GM12878 (cell line): ENCODE measurements at regions not wholly inside any gene's neighbourhood (a gene's known extent, or its start where the extent isn't known, plus 50 kb on each side); places are given as distances from the start of the nearest gene placed in this dataset.

ENCODE experiments used
- ATAC-seq: fragments of 200-7000 bp; cut with Tn5 transposase; 3 replicates; pipeline ENCODE4 v1.9.1; 2020; ENCODE audit warnings: mild to moderate bottlenecking, moderate library complexity
- BruUV-seq: library from RNA; stranded (reverse); fragments of 400-500 nt; replicated peaks from 2 replicates; lab custom pipeline; 2021; lab: Mats Ljungman, UMichigan
- CTCF ChIA-PET: fragments of 300-600 bp; sonication (Branson Sonifier 250); formaldehyde crosslinking; extraction: SDS; loops from one replicate; lab custom pipeline; 2021; ENCODE audit warnings: inconsistent platforms; lab: Yijun Ruan, JAX
- POLR2A ChIA-PET: fragments of 350-600 bp; formaldehyde crosslinking; extraction: SDS; loops from one replicate; lab custom pipeline; 2021; ENCODE audit warnings: inconsistent platforms; lab: Charles Lee
- RAD21 ChIA-PET: fragments of 300-600 bp; sonication (Branson Sonifier 250); formaldehyde crosslinking; loops from one replicate; lab custom pipeline; 2023; ENCODE audit warnings: antibody characterized with exemption; ENCODE audit not compliant: unreplicated experiment; lab: Charles Lee
- SMC1A ChIA-PET: fragments of 300-600 bp; sonication (Branson Sonifier 250); formaldehyde crosslinking; loops from one replicate; lab custom pipeline; 2023; ENCODE audit not compliant: unreplicated experiment, uncharacterized antibody; lab: Charles Lee
- DNase-seq: peaks from one replicate; pipeline ENCODE4 v3.0.0-alpha.2; 2011; ENCODE audit warnings: low read depth, low spot score
- FAIRE-seq: peaks from 3 replicates; lab custom pipeline; 2011; peaks lifted over from hg19 to GRCh38; lab: Jason Lieb, UNC
- H2AFZ ChIP-seq: 2 replicates; pipeline ENCODE4 v1.6.0; 2011; ENCODE audit warnings: low read depth, low read length, control low read depth; ENCODE audit not compliant: control insufficient read depth
- H3K27ac ChIP-seq: 2 replicates; pipeline ENCODE4 v1.5.1; 2011; ENCODE audit warnings: control low read depth; ENCODE audit not compliant: control insufficient read depth, insufficient read depth
- H3K27me3 ChIP-seq, 2 experiments: replicated peaks in 1 of 2; 2 replicates each; pipeline versions ENCODE4 v1.6.0 to v1.6.1; 2011; ENCODE audit warnings: low read length in 1 of 2; ENCODE audit not compliant: control insufficient read depth in 2 of 2, insufficient read depth in 2 of 2
- H3K36me3 ChIP-seq, 2 experiments: 2 replicates each; pipeline ENCODE4 v1.5.1; 2011; ENCODE audit warnings: low read length in 1 of 2; ENCODE audit not compliant: control insufficient read depth in 2 of 2, insufficient read depth in 2 of 2
- H3K4me1 ChIP-seq: 2 replicates; pipeline ENCODE4 v1.6.1; 2011; ENCODE audit warnings: mild to moderate bottlenecking, low read length, moderate library complexity, mixed read lengths; ENCODE audit not compliant: control insufficient read depth, insufficient read depth
- H3K4me2 ChIP-seq: 2 replicates; pipeline ENCODE4 v1.6.0; 2011; ENCODE audit warnings: control low read depth; ENCODE audit not compliant: control insufficient read depth, insufficient read depth
- H3K4me3 ChIP-seq: fragments of 200-600 bp; sonication (generic); 2 replicates; pipeline ENCODE4 v1.5.1; 2016
- H3K79me2 ChIP-seq: 2 replicates; pipeline ENCODE4 v1.6.0; 2011; ENCODE audit warnings: low read length; ENCODE audit not compliant: control insufficient read depth, insufficient read depth
- H3K9ac ChIP-seq: 2 replicates; pipeline ENCODE4 v1.8.0; 2011; ENCODE audit warnings: low read length, control low read depth, mixed read lengths; ENCODE audit not compliant: control insufficient read depth, insufficient read depth
- H3K9me3 ChIP-seq: replicated peaks from 3 replicates; pipeline ENCODE4 v1.5.1; 2011; ENCODE audit warnings: mild to moderate bottlenecking, low read length; ENCODE audit not compliant: control insufficient read depth, insufficient read depth
- H4K20me1 ChIP-seq: 2 replicates; pipeline ENCODE4 v1.6.0; 2011; ENCODE audit not compliant: control insufficient read depth, insufficient read depth
- CBX3 ChIP-seq: fragments of 200-600 bp; sonication (generic); IDR thresholded peaks from 2 replicates; pipeline ENCODE4 v1.6.1; 2016; ENCODE audit warnings: low read depth, borderline replicate concordance
- EED ChIP-seq: sonication (generic); IDR thresholded peaks from 2 replicates; pipeline ENCODE4 v1.6.1; 2016; ENCODE audit warnings: antibody characterized with exemption, low read depth
- HDGF ChIP-seq: fragments of 450-650 bp; IDR thresholded peaks from 2 replicates; pipeline ENCODE4 v1.6.1; 2016; ENCODE audit warnings: antibody characterized with exemption
- IRF3 ChIP-seq: fragments of 450-650 bp; IDR thresholded peaks from 2 replicates; pipeline ENCODE4 v1.6.1; 2014; ENCODE audit warnings: mild to moderate bottlenecking
- MLLT1 ChIP-seq: fragments of 450-650 bp; IDR thresholded peaks from 2 replicates; pipeline ENCODE4 v1.6.1; 2016; ENCODE audit warnings: mild to moderate bottlenecking
- NFYB ChIP-seq: IDR thresholded peaks from 2 replicates; pipeline ENCODE4 v1.6.1; 2011; ENCODE audit warnings: low read depth, mild to moderate bottlenecking, low read length, improper control_type of control experiment, moderate library complexity; ENCODE audit not compliant: insufficient read depth
- SKIL ChIP-seq: fragments of 450-650 bp; IDR thresholded peaks from 2 replicates; pipeline ENCODE4 v1.6.1; 2017; ENCODE audit warnings: mild to moderate bottlenecking, low read depth, inconsistent platforms; ENCODE audit not compliant: poor library complexity, severe bottlenecking
- SMARCA5 ChIP-seq: fragments of 450-650 bp; IDR thresholded peaks from 2 replicates; pipeline ENCODE4 v1.6.1; 2017; ENCODE audit warnings: mild to moderate bottlenecking
- SRF ChIP-seq, 2 experiments: IDR thresholded peaks; 2 replicates each; pipeline ENCODE4 v1.6.1; 2011; ENCODE audit warnings: low read depth in 2 of 2, low read length in 2 of 2, mild to moderate bottlenecking in 1 of 2, moderate library complexity in 1 of 2
- WGBS: methylation state at CpG from one replicate; pipeline ENCODE4 v1.1.6; 2016; ENCODE audit warnings: low lambda C conversion rate; ENCODE audit not compliant: insufficient replicate concordance, insufficient coverage; ENCODE audit errors: missing lambda C conversion rate; 5-methylcytosine and 5-hydroxymethylcytosine counted together
- in situ Hi-C: fragments of 300-500 bp; cut with MboI; formaldehyde crosslinking; loops from 9 replicates; pipeline ENCODE4 v1.14.3; 2018; ENCODE audit warnings: mixed read lengths
- intact Hi-C: fragments of 100-400 bp; cut with micrococcal nuclease; formaldehyde crosslinking; loops from one replicate; pipeline ENCODE4 v1.14.2; 2022; ENCODE audit not compliant: unreplicated experiment
- TF ChIP-seq, protein P1 (sequence below): IDR thresholded peaks from 2 replicates; pipeline ENCODE4 v1.6.1; 2011; ENCODE audit warnings: low read depth, mild to moderate bottlenecking, low read length, moderate library complexity, borderline replicate concordance; ENCODE audit errors: extremely low read depth

GRCh38 chr7:142629588-142630260 is 119.5 kb upstream of the PRSS1 start (continued):
- no peak for TF ChIP-seq SMARCA5
- TF ChIP-seq IRF3: no peak

DNA sequence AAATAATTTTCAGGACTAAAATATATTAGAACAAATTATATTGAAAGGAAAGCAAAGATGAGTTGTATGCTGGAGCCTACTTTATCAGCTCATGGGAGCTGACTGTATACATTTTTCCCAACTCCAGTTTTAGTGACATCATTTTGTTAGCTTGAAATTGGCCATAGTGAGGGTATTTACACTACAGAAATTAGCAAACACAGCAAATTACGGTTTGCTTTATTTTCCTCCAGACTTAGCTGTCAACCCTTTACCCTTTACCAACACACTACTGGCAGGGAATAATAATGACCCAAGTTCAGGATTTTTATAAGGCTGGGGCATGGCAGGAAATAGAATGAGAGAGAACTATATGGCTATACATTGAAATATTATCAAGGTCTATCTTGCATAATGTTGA is 120.3 kb upstream of the PRSS1 start:
- no peak overlapping the region for H3K27ac ChIP-seq
- H3K36me3 ChIP-seq: no peaks in the 10 kb centered on the region
- in situ Hi-C loops: loop anchor here (5.0 kb wide), 1 partner anchor 373 kb away; no protein-coding TSS in a partner anchor
- RAD21 ChIA-PET: interaction anchor here (1.2 to 1.4 kb wide), 2 partner anchors 25 to 181 kb away, joined by 3 read pairs; no protein-coding TSS in a partner anchor
- H3K9ac ChIP-seq: no peak overlapping the region
- H3K4me1 ChIP-seq: no peaks in the 10 kb centered on the region
- no peaks in the 10 kb centered on the region for H4K20me1 ChIP-seq
- WGBS: 0% methylated on average over 1 of the region's 1 CpG
- DNase-seq (no peak), FAIRE-seq (no peak), ATAC-seq (no peak)
- no peak overlapping the region for H3K4me2 ChIP-seq
- H2AFZ ChIP-seq: no peak overlapping the region
- BruUV-seq: no TSS peak
- intact Hi-C loops: no loop called here
- no peaks in the 10 kb centered on the region for H3K9me3 ChIP-seq
- no peak overlapping the region for H3K4me3 ChIP-seq
- SMC1A ChIA-PET: interaction anchor here (0.7 to 10.0 kb wide), 6 partner anchors 9 to 587 kb away, joined by 3 to 102 read pairs (median 4); no protein-coding TSS in a partner anchor
- CTCF ChIA-PET: interaction anchor here (0.6 to 12.1 kb wide), 10 partner anchors 20 to 375 kb away, joined by 3 to 217 read pairs (median 3); no protein-coding TSS in a partner anchor
- peaks cover 0 to 1% of the 10 kb centered on the region in 2 experiments; a peak in 1 of 4 replicates for H3K27me3 ChIP-seq
- H3K79me2 ChIP-seq: no peaks in the 10 kb centered on the region
- POLR2A ChIA-PET: no interaction called here
- TF ChIP-seq SRF (IDR thresholded peaks at IDR 0.05; ENCODE audit: low read depth in 2 of 2, low read length in 2 of 2): no peak
- TF ChIP-seq, protein P1, sequence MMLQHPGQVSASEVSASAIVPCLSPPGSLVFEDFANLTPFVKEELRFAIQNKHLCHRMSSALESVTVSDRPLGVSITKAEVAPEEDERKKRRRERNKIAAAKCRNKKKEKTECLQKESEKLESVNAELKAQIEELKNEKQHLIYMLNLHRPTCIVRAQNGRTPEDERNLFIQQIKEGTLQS: no peak
- no peak for TF ChIP-seq MLLT1
- TF ChIP-seq NFYB: no peak
- no peak for TF ChIP-seq HDGF
- no peak for TF ChIP-seq CBX3
- TF ChIP-seq SKIL: no peak
- no peak for TF ChIP-seq EED
